Fibroblast of the aortic adventitia (primary cell): ENCODE measurements at regions not wholly inside any gene's neighbourhood (a gene's known extent, or its start where the extent isn't known, plus 50 kb on each side); places are given as distances from the start of the nearest gene placed in this dataset.

Experiments
- DNase-seq: peaks from one replicate; pipeline ENCODE4 v3.0.0-alpha.2; 2010; ENCODE audit warnings: low read depth
- H3K4me3 ChIP-seq: 2 replicates; pipeline ENCODE4 v1.5.1; 2011; ENCODE audit warnings: low read depth, mild to moderate bottlenecking, control low read depth, low read length, moderate library complexity
- CTCF ChIP-seq: IDR thresholded peaks from 2 replicates; pipeline ENCODE4 v1.5.1; 2011; ENCODE audit warnings: mild to moderate bottlenecking, low read length, control low read depth, inconsistent platforms; ENCODE audit not compliant: insufficient read depth

- TF ChIP-seq CTCF: no peak
- DNase-seq: no peak
- no peak overlapping the region for H3K4me3 ChIP-seq
Measured at GRCh38 chr19:28153123-28153522, 1059.8 kb downstream of the UQCRFS1 start.

DNA sequence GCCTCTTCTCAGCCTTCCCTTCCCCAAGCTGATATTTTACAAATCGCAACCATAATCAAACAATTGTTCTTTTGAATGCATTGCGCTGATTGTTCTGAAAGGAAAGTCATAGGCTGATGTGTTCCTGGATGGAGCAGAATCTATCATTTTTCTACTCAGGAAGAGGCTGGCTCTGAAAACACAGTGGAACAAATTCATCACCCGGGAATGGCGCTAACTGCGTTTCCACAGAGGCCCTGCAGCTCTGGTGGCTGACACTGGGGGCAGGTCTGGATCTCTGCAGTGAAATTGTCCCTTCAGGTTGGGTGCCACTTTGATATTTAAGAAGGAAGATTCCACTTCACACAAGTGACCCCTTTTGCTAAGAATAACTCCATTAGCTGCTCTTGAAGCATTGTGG, 1060.8 kb downstream of the UQCRFS1 start:
- DNase-seq: no peak
- no peak for TF ChIP-seq CTCF
- H3K4me3 ChIP-seq: no peak overlapping the region

- no peak for DNase-seq
- no peak for TF ChIP-seq CTCF
Measured at GRCh38 chr19:28150129-28150528, 1062.8 kb downstream of the UQCRFS1 start.

GRCh38 chr19:28148554-28148953, 1064.4 kb downstream of the UQCRFS1 start:
- no peak for DNase-seq
- no peak overlapping the region for H3K4me3 ChIP-seq
- no peak for TF ChIP-seq CTCF

More at GRCh38 chr19:28150129-28150528, 1062.8 kb downstream of the UQCRFS1 start:
- H3K4me3 ChIP-seq: no peak overlapping the region

GRCh38 chr19:28142258-28142657, 1070.7 kb downstream of the UQCRFS1 start:
- H3K4me3 ChIP-seq: no peak overlapping the region
- no peak for TF ChIP-seq CTCF
- no peak for DNase-seq

DNA sequence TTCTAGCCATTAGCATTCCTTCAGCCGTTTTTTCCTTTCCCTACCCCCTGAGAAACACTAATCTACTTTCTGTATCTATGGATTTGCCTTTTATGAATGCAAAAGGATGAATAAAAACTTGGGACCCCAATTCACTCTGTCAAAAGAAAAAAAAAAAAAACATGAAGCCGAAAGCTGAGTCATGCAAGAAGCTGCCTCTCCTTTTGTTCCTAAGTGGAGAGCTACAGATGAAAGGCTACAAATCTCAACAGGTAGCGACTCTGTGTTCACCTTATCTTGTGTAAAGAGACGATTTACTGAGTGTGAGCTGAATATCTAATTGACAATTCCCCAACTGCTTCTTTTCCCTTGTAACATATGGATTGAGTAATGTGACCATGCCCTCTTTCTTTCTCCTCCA, 1072.8 kb downstream of the UQCRFS1 start:
- H3K4me3 ChIP-seq: no peak overlapping the region
- no peak for TF ChIP-seq CTCF
- no peak for DNase-seq

- DNase-seq: no peak
- H3K4me3 ChIP-seq: no peak overlapping the region
- TF ChIP-seq CTCF: no peak
Measured at GRCh38 chr19:28137772-28138171, 1075.2 kb downstream of the UQCRFS1 start.
